A673 (cell line): ENCODE measurements at regions not wholly inside any gene's neighbourhood (a gene's known extent, or its start where the extent isn't known, plus 50 kb on each side); places are given as distances from the start of the nearest gene placed in this dataset.

ENCODE experiments used
- BruUV-seq: library from RNA; stranded (reverse); fragments of 400-500 nt; replicated peaks from 2 replicates; lab custom pipeline; 2021; lab: Mats Ljungman, UMichigan
- CTCF ChIA-PET: fragments of 300-600 bp; sonication (Branson Sonifier 250); formaldehyde crosslinking; loops from one replicate; lab custom pipeline; 2022; ENCODE audit warnings: antibody characterized with exemption; lab: Charles Lee
- POLR2A ChIA-PET: fragments of 300-600 bp; sonication (Branson Sonifier 250); formaldehyde crosslinking; loops from one replicate; lab custom pipeline; 2022; ENCODE audit warnings: antibody characterized with exemption; ENCODE audit not compliant: low non-redundant PET; lab: Charles Lee
- DNase-seq: peaks from one replicate; pipeline ENCODE4 v3.0.0-alpha.2; 2015; ENCODE audit warnings: low spot score
- H3K27ac ChIP-seq: fragments of 200-600 bp; sonication (generic); 2 replicates; pipeline ENCODE4 v1.5.1; 2016; ENCODE audit warnings: mixed run types, low read depth, mild to moderate bottlenecking, mixed read lengths, antibody characterized with exemption, low read length; ENCODE audit not compliant: poor library complexity, severe bottlenecking
- H3K27me3 ChIP-seq: fragments of 200-600 bp; sonication (generic); replicated peaks from 2 replicates; pipeline ENCODE4 v1.6.1; 2017; ENCODE audit warnings: mixed run types, low read depth, mild to moderate bottlenecking, mixed read lengths, antibody characterized with exemption, low read length; ENCODE audit not compliant: insufficient read depth, poor library complexity
- H3K36me3 ChIP-seq: fragments of 200-600 bp; sonication (generic); 2 replicates; pipeline ENCODE4 v1.6.1; 2016; ENCODE audit warnings: mixed run types, mild to moderate bottlenecking, mixed read lengths, antibody characterized with exemption, low read length; ENCODE audit not compliant: insufficient read depth, poor library complexity, severe bottlenecking
- H3K4me1 ChIP-seq: fragments of 200-600 bp; sonication (generic); 2 replicates; pipeline ENCODE4 v1.6.1; 2017; ENCODE audit warnings: mixed run types, mild to moderate bottlenecking, mixed read lengths, antibody characterized with exemption, low read length; ENCODE audit not compliant: insufficient read depth, poor library complexity, severe bottlenecking
- H3K4me3 ChIP-seq: fragments of 200-600 bp; sonication (generic); 2 replicates; pipeline ENCODE4 v1.5.1; 2016; ENCODE audit warnings: low read depth, mixed run types, mild to moderate bottlenecking, mixed read lengths, low read length; ENCODE audit not compliant: poor library complexity, severe bottlenecking
- H3K9me3 ChIP-seq: fragments of 200-600 bp; sonication (generic); 2 replicates; pipeline ENCODE4 v1.6.1; 2016; ENCODE audit warnings: mixed run types, low read depth, mild to moderate bottlenecking, mixed read lengths, antibody characterized with exemption, low read length; ENCODE audit not compliant: poor library complexity, severe bottlenecking
- CTCF ChIP-seq: fragments of 300-800, 200-600 bp; sonication (generic); conservative IDR thresholded peaks from 2 replicates; pipeline ENCODE4 v1.5.1; 2017; ENCODE audit warnings: low read depth, mild to moderate bottlenecking, antibody characterized with exemption, low read length, moderate library complexity, mixed read lengths
- EZH2 ChIP-seq: fragments of 200-600 bp; sonication (generic); IDR thresholded peaks from 2 replicates; pipeline ENCODE4 v1.6.1; 2017; ENCODE audit warnings: borderline replicate concordance, low read depth, mild to moderate bottlenecking, mixed read lengths, antibody characterized with exemption, low read length; ENCODE audit not compliant: poor library complexity, severe bottlenecking
- intact Hi-C: fragments of 100-400 bp; cut with micrococcal nuclease; formaldehyde crosslinking; loops from one replicate; pipeline ENCODE4 v1.10.0; 2022; ENCODE audit not compliant: unreplicated experiment

DNA sequence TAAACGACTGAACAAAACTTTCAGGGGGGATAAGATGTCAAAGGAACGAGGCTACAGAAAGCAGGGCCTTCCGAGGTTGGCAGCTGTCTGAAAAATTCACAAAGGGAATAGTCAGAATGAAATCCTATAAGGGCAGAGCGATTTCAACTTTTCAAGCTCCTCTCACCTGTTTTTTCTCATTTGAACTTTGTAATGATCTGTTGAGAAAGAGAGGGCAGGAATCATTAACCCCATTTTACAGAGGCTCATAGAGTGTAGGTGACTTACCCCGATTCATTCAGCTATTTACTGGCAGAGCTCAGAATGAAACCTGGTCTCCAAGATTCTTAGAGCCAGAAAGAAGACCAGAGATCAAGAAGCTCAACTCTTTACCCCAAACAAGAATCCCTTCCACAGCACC lies 266.1 kb upstream of the ARID1B start:
- intact Hi-C loops: no loop called here
- Histone ChIP-seq H3K27ac (no peak overlapping the region), H3K4me3 (no peak overlapping the region), H3K4me1 (no peaks in the 10 kb centered on the region), H3K9me3 (no peaks in the 10 kb centered on the region), H3K36me3 (no peaks in the 10 kb centered on the region), H3K27me3 (no peaks in the 10 kb centered on the region)
- BruUV-seq: no TSS peak
- TF ChIP-seq CTCF: no peak
- TF ChIP-seq EZH2: no peak
- ChIA-PET POLR2A (no interaction called here), CTCF (no interaction called here)
- DNase-seq: no peak

DNA sequence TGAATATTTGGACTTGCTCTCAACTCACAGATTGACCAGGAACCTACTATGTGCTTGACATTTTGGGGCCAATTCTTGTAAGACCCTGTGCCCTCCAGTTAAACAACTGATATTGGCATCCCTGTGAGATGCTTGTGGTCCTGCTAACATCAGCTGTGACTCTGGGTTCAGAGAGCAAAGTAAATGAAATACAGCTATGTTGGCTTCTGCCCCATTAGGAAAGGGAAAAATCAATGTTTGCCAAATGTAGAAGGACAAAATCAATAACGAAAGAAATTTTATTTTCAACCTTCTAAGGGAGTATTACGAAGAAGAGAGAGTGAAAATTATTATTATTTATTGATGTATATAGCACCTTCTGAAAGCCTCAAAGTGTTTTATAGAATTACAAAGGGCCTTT lies 266.9 kb upstream of the ARID1B start:
- H3K9me3 ChIP-seq: no peaks in the 10 kb centered on the region
- no peak for TF ChIP-seq EZH2
- TF ChIP-seq CTCF: no peak
- BruUV-seq: no TSS peak
- ChIA-PET CTCF (no interaction called here), POLR2A (no interaction called here)
- intact Hi-C loops: no loop called here
- no peaks in the 10 kb centered on the region for H3K27me3 ChIP-seq
- H3K4me1 ChIP-seq: no peaks in the 10 kb centered on the region
- H3K36me3 ChIP-seq: no peaks in the 10 kb centered on the region
- H3K27ac ChIP-seq: no peak overlapping the region
- DNase-seq: no peak
- H3K4me3 ChIP-seq: no peak overlapping the region

DNA sequence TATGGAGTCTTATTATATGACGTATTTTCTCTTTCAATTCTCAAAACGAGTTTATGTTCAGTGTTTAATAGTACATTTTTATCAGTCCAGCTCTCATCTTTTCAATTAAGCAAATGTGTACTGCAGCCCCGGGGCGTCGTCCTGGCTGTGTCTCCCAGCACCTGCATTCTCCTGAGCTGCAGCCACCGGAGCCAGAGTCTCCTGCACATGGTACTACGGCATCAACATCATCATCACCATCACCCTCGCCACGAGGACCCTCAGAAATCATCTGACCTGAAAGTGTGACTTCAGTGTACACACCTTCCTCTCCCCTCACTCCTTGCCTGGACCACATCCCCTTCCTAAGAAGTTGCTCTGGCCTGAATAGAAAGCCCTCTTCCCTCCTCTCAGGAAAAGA lies 267.7 kb upstream of the ARID1B start:
- CTCF ChIA-PET: no interaction called here
- BruUV-seq: no TSS peak
- DNase-seq: no peak

More for the DNA sequence above, 267.7 kb upstream of the ARID1B start:
- H3K27me3 ChIP-seq: no peaks in the 10 kb centered on the region
- no peak for TF ChIP-seq CTCF
- TF ChIP-seq EZH2: no peak
- H3K36me3 ChIP-seq: no peaks in the 10 kb centered on the region
- H3K9me3 ChIP-seq: no peaks in the 10 kb centered on the region
- POLR2A ChIA-PET: no interaction called here
- no peak overlapping the region for H3K4me3 ChIP-seq
- H3K27ac ChIP-seq: no peak overlapping the region
- intact Hi-C loops: no loop called here
- no peaks in the 10 kb centered on the region for H3K4me1 ChIP-seq
